Lower lobe of right lung (tissue), 2 donors: ENCODE measurements at regions not wholly inside any gene's neighbourhood (a gene's known extent, or its start where the extent isn't known, plus 50 kb on each side); places are given as distances from the start of the nearest gene placed in this dataset.

ENCODE experiments used
- ATAC-seq, 2 donors: fragments of 200-7000 bp; cut with Tn5 transposase; one replicate each; pipeline ENCODE4 v1.9.1; 2020 to 2022; ENCODE audit warnings: mild to moderate bottlenecking in 2 of 2, moderate library complexity in 2 of 2
- DNase-seq: peaks from one replicate; pipeline ENCODE4 v3.0.0-alpha.2; 2020
- H3K27ac ChIP-seq: fragments of 200-600 bp; one replicate; pipeline ENCODE4 v1.8.0; 2022
- H3K27me3 ChIP-seq: fragments of 200-600 bp; one replicate; pipeline ENCODE4 v1.8.0; 2022; ENCODE audit warnings: low read depth
- H3K36me3 ChIP-seq: fragments of 200-600 bp; one replicate; pipeline ENCODE4 v1.8.0; 2022; ENCODE audit warnings: mild to moderate bottlenecking
- H3K4me1 ChIP-seq: fragments of 200-600 bp; one replicate; pipeline ENCODE4 v1.8.0; 2022
- H3K4me3 ChIP-seq: fragments of 200-600 bp; one replicate; pipeline ENCODE4 v1.8.0; 2022; ENCODE audit warnings: mild to moderate bottlenecking
- H3K9me3 ChIP-seq: fragments of 200-600 bp; one replicate; pipeline ENCODE4 v1.8.0; 2022
- CTCF ChIP-seq: fragments of 200-600 bp; IDR thresholded peaks from one replicate; pipeline ENCODE4 v1.8.0; 2022; ENCODE audit warnings: antibody characterized with exemption, mild to moderate bottlenecking
- intact Hi-C: fragments of 100-400 bp; cut with DNase I; formaldehyde crosslinking; loops from one replicate; pipeline ENCODE4 v1.11.0; 2022
- donor health status: DM: no; HTN: yes; CAD: no; lungs with severe emphysema.

DNA sequence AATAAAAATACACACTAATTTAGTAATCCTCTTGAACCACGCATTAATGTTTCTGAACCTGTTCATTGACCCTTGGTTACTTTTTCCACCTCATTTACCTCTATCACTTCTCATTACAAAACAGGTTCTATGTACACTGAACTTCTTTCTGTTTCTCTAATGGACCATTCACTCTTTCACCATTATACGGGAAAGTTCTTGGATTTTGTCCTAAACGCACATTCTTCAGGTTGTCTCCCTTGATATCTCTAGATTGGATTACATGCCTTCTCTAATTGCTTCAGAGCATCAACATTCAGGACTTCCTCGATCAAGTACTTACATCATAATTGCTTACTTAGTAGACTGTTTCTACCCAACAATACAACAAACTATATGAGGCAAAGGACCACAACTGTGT is 359.4 kb upstream of the FSTL5 start:
- DNase-seq (no peak), ATAC-seq (no peak)
- Histone ChIP-seq H3K9me3 (peaks cover 4% of the 10 kb centered on the region), H3K27ac (no peak overlapping the region), H3K27me3 (no peaks in the 10 kb centered on the region), H3K36me3 (no peaks in the 10 kb centered on the region), H3K4me3 (no peak overlapping the region), H3K4me1 (no peaks in the 10 kb centered on the region)
- TF ChIP-seq CTCF = no peak
- intact Hi-C loops = no loop called here

DNA sequence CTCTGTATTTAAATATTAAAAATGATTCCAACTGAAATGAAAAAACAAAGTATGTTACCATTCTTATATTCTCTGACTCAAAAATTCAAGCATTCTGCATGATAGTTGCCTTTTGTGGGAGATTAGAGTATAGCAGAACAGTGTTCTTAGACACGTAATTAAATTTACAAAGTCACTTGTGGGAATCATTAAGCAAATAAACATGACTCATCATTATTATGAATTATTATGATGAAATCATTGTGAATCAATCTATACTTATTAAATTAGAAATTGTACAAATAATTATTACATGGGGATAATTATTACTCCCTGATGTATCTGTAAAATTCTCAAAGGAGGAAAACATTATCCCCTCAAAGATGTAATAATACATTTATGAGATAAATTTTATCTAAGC is 358.9 kb upstream of the FSTL5 start:
- peaks cover 4% of the 10 kb centered on the region for H3K9me3 ChIP-seq
- ATAC-seq (no peak), DNase-seq (no peak)
- no peaks in the 10 kb centered on the region for H3K27me3 ChIP-seq
- H3K4me1 ChIP-seq = no peaks in the 10 kb centered on the region
- no peak for TF ChIP-seq CTCF
- no peak overlapping the region for H3K4me3 ChIP-seq
- intact Hi-C loops = no loop called here
- H3K27ac ChIP-seq = no peak overlapping the region
- no peaks in the 10 kb centered on the region for H3K36me3 ChIP-seq

DNA sequence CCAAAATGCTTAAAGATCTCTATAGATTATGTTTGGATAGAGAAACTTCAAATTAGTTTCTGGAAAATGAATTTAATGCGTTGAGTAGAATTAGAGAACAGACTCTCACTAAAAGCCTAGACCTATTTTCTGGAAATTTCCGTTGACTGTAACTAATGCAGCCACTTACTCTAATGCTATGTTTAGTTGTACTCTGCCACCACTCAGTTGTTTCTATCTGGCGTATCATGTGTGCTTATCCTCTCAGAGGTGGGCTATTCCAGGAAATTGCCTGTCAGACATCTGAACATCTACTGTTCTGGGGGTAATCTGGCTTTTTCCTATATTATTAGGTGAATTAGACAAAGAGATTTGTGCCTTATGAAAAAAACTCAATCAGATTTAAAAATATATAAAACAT is 347.1 kb upstream of the FSTL5 start:
- intact Hi-C loops = no loop called here
- H3K27me3 ChIP-seq = no peaks in the 10 kb centered on the region
- no peak overlapping the region for H3K27ac ChIP-seq
- ATAC-seq = no peak
- no peaks in the 10 kb centered on the region for H3K9me3 ChIP-seq
- no peaks in the 10 kb centered on the region for H3K4me1 ChIP-seq
- no peak for TF ChIP-seq CTCF
- no peaks in the 10 kb centered on the region for H3K36me3 ChIP-seq
- DNase-seq = no peak
- no peak overlapping the region for H3K4me3 ChIP-seq

DNA sequence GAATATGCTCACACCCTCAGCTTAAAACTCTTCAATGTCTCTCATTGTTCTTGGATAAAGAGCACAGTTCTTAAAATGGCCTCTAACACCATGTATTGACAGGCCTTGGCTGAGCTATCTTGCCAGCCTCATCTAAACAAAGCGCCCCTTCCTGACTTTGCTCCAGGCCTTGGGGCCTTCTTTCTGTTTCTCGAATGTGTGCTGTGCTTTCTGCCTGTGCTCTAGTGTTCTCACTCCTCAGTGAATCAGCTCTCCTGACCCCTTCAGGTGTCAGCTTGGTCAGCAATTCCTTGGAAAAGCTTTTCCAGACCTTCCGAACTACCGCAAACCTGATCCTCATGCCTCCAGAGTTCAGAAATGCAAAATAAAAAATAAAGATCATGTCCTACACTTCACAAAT is 346.3 kb upstream of the FSTL5 start:
- no peaks in the 10 kb centered on the region for H3K9me3 ChIP-seq
- H3K4me3 ChIP-seq = no peak overlapping the region
- intact Hi-C loops = no loop called here
- DNase-seq (no peak), ATAC-seq (no peak)
- TF ChIP-seq CTCF = no peak
- no peaks in the 10 kb centered on the region for H3K4me1 ChIP-seq
- no peaks in the 10 kb centered on the region for H3K36me3 ChIP-seq
- no peak overlapping the region for H3K27ac ChIP-seq
- no peaks in the 10 kb centered on the region for H3K27me3 ChIP-seq

- Histone ChIP-seq H3K36me3 (no peaks in the 10 kb centered on the region), H3K4me3 (no peak overlapping the region), H3K4me1 (no peaks in the 10 kb centered on the region), H3K27me3 (no peaks in the 10 kb centered on the region), H3K9me3 (no peaks in the 10 kb centered on the region), H3K27ac (no peak overlapping the region)
- no peak for TF ChIP-seq CTCF
- ATAC-seq = no peak
- DNase-seq = no peak
- intact Hi-C loops = no loop called here
Observed at GRCh38 chr4:162509333-162509732, 345.5 kb upstream of the FSTL5 start.

GRCh38 chr4:162506253-162506652 is 342.5 kb upstream of the FSTL5 start:
- no peak overlapping the region for H3K4me3 ChIP-seq
- no peaks in the 10 kb centered on the region for H3K36me3 ChIP-seq
- TF ChIP-seq CTCF = no peak
- DNase-seq = no peak
- H3K4me1 ChIP-seq = no peaks in the 10 kb centered on the region
- no peak overlapping the region for H3K27ac ChIP-seq
- no peaks in the 10 kb centered on the region for H3K9me3 ChIP-seq
- intact Hi-C loops = no loop called here
- H3K27me3 ChIP-seq = no peaks in the 10 kb centered on the region
- no peak for ATAC-seq
